GM12892 (cell line): ENCODE measurements at regions not wholly inside any gene's neighbourhood (a gene's known extent, or its start where the extent isn't known, plus 50 kb on each side); places are given as distances from the start of the nearest gene placed in this dataset.

Experiments used
- POLR2A ChIP-seq: IDR thresholded peaks from 2 replicates; pipeline ENCODE4 v1.6.1; 2011; ENCODE audit warnings: low read depth, low read length, control low read depth
- POLR2AphosphoS5 ChIP-seq: IDR thresholded peaks from 2 replicates; pipeline ENCODE4 v1.6.1; 2011; ENCODE audit warnings: low read depth, low read length, control low read depth

DNA sequence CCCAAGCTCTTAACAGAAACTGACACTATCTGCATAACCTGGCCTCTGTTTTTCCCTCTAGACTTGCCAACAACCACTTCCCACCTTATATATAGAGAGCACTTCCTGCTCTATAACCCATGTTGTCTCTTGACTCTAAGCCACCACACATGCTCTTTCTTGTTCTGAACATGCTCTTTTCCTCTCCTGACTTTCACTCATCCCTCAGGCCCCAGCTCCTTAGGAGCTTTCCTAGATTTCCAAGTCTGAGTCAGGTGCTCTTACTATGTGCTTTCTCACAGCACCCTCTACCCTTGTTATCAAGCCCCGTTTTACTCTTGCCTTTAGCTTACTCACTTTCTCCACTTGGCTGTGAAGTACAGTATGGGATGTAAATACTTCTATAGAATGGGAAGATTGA, 143.9 kb upstream of the EYA4 start:
- TF ChIP-seq POLR2AphosphoS5 (no peak), POLR2A (no peak)
